G401 (cell line): ENCODE measurements at regions not wholly inside any gene's neighbourhood (a gene's known extent, or its start where the extent isn't known, plus 50 kb on each side); places are given as distances from the start of the nearest gene placed in this dataset.

ENCODE experiments used
- DNase-seq: peaks from one replicate; pipeline ENCODE4 v3.0.0-alpha.2; 2015; ENCODE audit warnings: low spot score
- in situ Hi-C: cut with HindIII; loops from 2 replicates; pipeline ENCODE4 v1.10.0; 2016; ENCODE audit warnings: low sequenced_read_pairs, mixed read lengths

DNA sequence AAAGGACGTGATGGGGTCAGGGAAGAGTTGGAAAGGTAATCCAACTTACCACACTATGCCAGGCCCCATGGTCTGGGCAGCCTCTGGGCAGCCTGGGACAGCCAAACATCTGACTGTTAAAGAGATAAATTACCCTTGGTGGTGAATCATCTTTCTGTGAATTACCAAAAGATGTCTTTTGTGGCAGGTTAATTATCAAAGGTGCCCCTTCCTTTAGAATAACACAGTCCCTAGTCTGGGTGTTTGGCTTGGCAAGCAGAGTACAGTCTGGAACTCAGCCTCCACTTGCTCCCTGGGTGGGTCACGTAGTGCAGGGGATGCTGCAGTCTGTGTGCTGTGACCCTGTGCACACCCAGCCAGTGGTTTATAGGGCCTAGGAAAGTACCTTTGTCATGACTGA is 113.1 kb downstream of the ZNF621 start:
- no peak for DNase-seq
- in situ Hi-C loops, result no loop called here

DNA sequence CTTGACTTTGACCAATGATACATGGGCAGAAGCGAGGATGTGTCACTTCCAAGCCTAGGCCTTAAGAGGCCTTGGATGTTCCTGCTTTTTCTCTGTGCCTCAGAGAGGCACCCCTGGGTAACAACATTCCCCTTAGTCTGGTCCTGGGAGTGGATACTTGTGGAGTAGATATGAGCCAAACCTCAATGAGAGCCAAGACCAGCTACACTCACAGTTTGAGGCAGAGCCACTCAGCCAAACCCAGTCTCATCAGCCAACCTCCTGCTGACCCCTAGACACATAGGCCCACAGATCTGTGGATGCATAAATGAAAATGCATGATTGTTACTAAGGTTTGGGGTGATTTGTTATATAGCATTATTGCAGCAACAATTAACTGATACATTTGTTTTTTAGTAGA is 114.2 kb downstream of the ZNF621 start:
- in situ Hi-C loops, result no loop called here
- peak; percentile 51 for DNase-seq

- in situ Hi-C loops, result no loop called here
- peak; percentile 76 for DNase-seq
These were observed 118.1 kb downstream of the ZNF621 start for GRCh38 chr3:40642812-40643211.

GRCh38 chr3:40645883-40646282 is 121.1 kb downstream of the ZNF621 start:
- in situ Hi-C loops, result no loop called here
- DNase-seq, result no peak

GRCh38 chr3:40649346-40649745 is 124.6 kb downstream of the ZNF621 start:
- no peak for DNase-seq
- in situ Hi-C loops, result no loop called here

DNA sequence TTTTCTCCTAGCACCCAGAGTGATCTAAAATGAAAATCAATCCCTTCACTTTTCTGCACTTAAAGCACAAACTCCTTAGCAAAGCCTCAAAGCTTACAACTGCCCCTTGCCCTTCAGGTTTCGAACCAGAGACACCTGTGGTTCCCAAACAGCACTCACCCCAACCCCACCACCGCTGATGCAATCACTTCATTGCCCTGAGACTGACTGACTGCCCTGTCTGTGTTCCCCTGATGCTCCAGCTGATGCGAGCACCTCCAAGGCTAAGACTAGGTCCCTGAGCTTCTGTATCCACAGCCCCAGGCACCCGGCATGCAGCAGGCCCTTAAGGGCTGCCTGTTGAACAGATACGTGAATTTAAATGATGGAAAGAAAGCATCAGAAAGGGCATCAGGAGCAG is 127.3 kb downstream of the ZNF621 start:
- in situ Hi-C loops, result no loop called here
- no peak for DNase-seq

- in situ Hi-C loops, result no loop called here
- DNase-seq, result no peak
These were observed 128.2 kb downstream of the ZNF621 start for GRCh38 chr3:40653001-40653400.

DNA sequence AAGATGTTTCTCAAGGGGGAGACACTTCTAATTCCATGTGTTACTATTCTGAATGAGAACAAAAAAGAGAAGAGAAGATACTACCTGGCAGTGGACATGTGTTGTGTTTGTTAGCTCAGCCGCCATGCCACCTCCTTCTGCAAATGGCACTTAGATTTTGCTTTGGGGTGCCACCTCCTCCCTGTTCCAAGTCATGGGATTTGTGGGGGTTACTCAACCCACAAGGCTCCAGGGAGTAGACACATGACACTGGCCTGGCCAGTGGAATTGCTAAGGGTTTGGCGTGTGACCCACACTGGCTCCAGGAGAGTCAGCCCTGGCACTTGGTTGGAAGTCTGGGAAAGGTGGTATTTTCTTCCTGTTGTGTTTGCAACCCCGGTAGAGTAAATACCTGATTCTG is 129.1 kb downstream of the ZNF621 start:
- in situ Hi-C loops, result no loop called here

DNA sequence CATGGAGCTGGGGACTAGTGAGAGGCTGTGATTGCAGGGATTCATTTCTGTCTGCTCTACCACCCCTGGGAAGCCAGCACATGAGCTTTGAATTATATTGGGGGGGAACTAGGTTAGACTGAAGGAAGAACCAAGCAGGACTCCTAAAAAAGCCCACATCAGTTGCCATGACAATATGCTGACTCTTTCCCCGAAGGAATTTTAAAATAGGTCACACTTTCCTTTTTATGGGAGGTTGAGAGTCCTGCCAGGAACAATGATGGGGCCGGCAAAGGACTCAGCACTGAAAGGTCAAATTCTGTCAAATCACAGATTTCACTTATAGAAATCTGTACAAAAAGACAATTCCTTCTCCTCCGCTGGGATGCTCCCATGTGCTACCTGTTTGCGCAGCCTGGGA is 130.8 kb downstream of the ZNF621 start:
- in situ Hi-C loops, result no loop called here
- peak; percentile 60 for DNase-seq

More for the DNA sequence above, 129.1 kb downstream of the ZNF621 start:
- DNase-seq, result no peak

DNA sequence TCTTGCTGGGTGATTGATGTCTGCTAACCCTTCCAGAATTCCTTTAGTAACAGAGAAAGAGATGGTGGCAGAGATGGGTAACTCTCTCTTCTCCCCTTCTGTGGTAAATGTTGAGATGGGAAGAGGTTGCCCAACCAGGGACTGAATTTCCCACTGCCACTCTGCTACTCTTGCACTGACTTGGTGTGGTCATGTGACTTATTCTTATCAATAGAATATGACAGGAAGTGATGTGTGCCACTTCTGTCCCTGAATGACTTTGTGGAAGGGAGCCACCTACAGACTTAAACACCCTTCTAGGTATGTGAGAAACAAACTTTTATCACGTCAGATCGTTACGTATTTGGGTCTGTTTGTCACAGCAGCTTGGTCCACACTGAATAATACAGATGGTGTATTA is 132.9 kb downstream of the ZNF621 start:
- no peak for DNase-seq
- in situ Hi-C loops, result no loop called here

DNA sequence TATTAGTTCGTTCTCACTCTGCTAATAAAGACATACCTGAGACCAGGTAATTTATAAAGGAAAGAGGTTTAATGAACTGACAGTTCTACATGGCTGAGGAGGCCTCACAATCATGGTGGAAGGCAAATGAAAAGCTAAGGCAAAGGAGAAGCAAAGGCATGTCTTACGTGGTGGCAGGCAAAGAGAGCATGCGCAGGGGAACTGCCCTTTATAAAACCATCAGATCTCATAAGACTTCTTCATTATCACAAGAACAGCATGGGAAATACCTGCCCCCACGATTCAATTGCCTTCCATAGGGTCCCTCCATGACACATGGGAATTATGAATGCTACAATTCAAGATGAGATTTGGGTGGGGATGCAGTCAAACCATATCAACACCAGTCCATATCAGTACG is 133.5 kb downstream of the ZNF621 start:
- DNase-seq, result no peak
- in situ Hi-C loops, result no loop called here

- DNase-seq, result no peak
- in situ Hi-C loops, result no loop called here
These were observed 135.8 kb downstream of the ZNF621 start for GRCh38 chr3:40660554-40660953.

DNA sequence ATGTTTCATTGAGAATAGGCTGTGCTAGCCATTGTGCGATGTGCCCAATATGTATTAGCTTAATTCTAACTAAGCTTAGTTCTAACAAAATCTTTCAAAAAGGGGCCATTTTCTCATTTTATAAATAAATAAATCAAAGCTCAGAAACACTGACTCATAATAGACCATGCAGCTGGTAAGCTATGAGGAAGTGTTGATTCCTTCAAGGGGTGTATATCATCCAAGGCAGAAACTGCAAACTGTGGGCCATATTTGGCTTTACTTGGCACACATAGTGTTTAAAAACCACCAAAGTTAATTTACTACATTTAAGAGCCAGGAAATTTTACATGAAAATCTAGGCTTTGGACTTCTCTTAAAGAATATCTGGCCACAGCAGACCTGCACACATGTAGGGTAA is 136.5 kb downstream of the ZNF621 start:
- in situ Hi-C loops, result no loop called here
- no peak for DNase-seq

DNA sequence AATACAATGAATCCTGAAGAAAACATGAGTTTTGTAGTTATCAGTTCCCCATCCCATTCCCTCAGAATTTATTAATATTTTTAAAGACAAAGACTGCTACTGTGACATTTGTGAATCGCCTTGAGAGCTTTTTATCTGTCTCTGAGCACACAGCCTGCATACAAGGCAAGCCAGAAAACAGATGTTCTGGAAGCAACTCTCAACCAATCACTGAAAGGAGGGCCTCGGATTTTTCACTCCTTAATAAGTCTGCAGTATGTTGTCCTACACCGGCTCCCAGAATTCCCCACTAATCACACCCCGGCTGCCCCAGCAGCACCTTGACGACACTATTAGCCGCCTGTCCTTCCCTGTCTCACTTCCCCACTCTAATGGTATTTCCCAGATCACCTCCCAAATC is 138.5 kb downstream of the ZNF621 start:
- DNase-seq, result no peak
- in situ Hi-C loops, result no loop called here

DNA sequence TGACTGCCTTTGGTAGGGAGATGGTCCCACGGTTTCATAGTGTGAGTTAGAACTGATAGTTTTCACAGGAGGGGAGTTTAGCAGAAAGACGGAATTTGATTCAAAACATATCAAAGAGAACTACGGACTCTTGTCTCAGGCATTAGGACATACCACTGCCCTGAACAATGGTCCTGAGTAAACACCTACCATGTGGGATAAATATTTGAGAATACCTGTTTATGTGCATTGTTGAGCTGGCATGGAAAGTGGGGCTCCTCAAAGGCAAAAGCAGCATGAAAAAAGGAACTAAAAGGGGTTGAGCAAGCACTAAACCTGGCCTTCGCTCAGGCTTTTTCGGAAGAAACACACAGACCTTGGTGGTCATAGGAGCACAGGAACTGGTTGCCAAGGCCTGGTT is 144.4 kb downstream of the ZNF621 start:
- DNase-seq, result no peak

DNA sequence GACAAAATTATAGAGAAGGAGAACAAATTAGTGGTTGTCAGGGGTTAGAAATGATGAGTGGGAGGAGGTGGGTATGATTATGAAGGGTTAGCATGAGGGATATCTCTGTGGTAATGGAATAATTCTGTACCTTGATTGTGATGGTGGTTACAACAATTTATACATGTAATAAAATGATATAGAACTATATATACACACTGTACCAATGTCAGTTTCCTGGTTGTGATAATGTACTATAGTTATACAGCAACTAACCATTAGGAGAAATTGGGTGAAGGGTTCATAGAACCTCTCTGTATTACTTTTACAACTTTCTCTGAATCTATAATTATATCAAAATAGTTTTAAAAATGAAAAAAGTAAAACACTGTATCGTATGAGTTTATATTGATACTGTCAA is 148.1 kb downstream of the ZNF621 start:
- no peak for DNase-seq
- in situ Hi-C loops, result no loop called here

More for the DNA sequence above, 144.4 kb downstream of the ZNF621 start:
- in situ Hi-C loops, result no loop called here

- in situ Hi-C loops, result no loop called here
- no peak for DNase-seq
These were observed 152.6 kb downstream of the ZNF621 start for GRCh38 chr3:40677321-40677720.

- DNase-seq, result no peak
- in situ Hi-C loops, result no loop called here
These were observed 153.0 kb downstream of the ZNF621 start for GRCh38 chr3:40677749-40678148.

DNA sequence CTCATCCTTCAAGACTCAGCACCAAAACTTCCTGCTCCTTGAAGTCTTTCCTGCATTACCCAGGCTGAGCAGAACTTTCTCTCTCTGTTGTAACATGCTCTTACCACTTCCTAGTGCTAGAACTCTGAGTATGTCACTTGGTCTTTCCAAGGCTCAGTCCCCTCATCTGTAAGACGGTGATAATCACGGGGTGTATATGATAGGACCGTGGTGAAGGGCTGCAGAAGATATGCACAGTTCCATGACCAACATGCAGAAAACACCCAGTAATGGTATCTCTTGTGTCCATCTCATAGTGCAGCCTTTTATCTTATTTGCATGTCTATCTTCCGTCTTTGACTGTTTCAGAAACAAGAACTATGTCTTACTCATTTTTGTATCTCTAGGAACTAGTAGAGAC is 154.5 kb downstream of the ZNF621 start:
- in situ Hi-C loops, result no loop called here
- DNase-seq, result no peak

GRCh38 chr3:40680685-40681657 is 156.2 kb downstream of the ZNF621 start:
- in situ Hi-C loops, result no loop called here
- DNase-seq, result peak; percentile 88

- in situ Hi-C loops, result no loop called here
- no peak for DNase-seq
These were observed 156.9 kb downstream of the ZNF621 start for GRCh38 chr3:40681658-40682055.
